ENCODE measurements at regions not wholly inside any gene's neighbourhood (a gene's known extent, or its start where the extent isn't known, plus 50 kb on each side); places are given as distances from the start of the nearest gene placed in this dataset.

DNA sequence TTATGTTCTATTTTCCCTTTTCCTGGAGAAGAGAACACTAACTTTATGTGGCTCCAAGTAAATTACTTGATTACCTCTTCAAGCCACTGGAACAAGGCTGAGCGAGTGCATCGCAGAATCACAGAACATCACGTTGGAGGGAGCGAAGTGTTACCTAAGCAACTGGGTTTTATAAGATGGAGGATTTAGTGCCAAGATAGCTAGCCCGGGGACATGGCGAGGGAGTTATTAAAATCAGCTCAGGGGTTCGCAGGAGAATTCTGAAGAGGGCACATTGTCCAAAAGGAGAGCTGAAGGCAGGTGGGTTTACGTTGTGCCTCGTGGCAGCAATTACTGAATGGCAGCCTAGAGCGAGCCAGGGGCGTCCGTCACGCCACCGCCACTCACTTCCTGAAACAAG lies 563.2 kb upstream of the ADAMTS16 start:
- TF ChIP-seq, protein P1, sequence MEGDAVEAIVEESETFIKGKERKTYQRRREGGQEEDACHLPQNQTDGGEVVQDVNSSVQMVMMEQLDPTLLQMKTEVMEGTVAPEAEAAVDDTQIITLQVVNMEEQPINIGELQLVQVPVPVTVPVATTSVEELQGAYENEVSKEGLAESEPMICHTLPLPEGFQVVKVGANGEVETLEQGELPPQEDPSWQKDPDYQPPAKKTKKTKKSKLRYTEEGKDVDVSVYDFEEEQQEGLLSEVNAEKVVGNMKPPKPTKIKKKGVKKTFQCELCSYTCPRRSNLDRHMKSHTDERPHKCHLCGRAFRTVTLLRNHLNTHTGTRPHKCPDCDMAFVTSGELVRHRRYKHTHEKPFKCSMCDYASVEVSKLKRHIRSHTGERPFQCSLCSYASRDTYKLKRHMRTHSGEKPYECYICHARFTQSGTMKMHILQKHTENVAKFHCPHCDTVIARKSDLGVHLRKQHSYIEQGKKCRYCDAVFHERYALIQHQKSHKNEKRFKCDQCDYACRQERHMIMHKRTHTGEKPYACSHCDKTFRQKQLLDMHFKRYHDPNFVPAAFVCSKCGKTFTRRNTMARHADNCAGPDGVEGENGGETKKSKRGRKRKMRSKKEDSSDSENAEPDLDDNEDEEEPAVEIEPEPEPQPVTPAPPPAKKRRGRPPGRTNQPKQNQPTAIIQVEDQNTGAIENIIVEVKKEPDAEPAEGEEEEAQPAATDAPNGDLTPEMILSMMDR (IDR thresholded peaks at IDR 0.05) = no peak
- no peak for TF ChIP-seq ZFX (IDR thresholded peaks at IDR 0.05; ENCODE audit: borderline replicate concordance)

Measured in 22Rv1 (cell line).